ENCODE measurements at regions not wholly inside any gene's neighbourhood (a gene's known extent, or its start where the extent isn't known, plus 50 kb on each side); places are given as distances from the start of the nearest gene placed in this dataset.

DNA sequence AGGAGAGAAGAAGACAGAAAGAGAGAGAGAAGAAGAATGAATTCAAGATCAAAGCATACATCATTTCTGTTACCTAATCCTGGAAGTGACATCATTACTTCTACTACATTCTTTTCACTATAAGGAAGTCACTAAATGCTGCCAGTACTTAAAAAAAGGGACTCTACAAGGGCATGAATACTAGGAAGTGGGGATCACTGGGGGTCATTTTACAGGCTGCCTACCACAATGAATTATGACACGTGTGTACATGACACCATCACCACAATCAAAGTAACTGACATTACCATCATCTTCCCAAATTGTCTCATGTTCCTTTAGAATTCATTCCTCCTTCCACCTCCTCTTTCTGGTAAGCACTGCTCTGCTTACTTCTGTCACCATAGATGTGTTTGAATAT lies 227.0 kb downstream of the CPE start:
- Histone ChIP-seq H3K9me3 (ENCODE audit: control insufficient read depth, low read depth, low read length) (no peaks in the 10 kb centered on the region), H3K4me3 (ENCODE audit: control insufficient read depth in 2 of 3, extremely low read depth in 1 of 3, insufficient read depth in 2 of 3, low read depth in 1 of 3, low read length in 3 of 3) (no peak overlapping the region), H3K27ac (ENCODE audit: control insufficient read depth, insufficient read depth, low read length) (no peak overlapping the region), H3K27me3 (ENCODE audit: control insufficient read depth, extremely low read depth, insufficient read depth, low read length) (no peaks in the 10 kb centered on the region), H3K4me2 (ENCODE audit: control insufficient read depth, extremely low read depth, insufficient read depth, low read depth, low read length) (no peak overlapping the region), H3K4me1 (ENCODE audit: control insufficient read depth, extremely low read depth, insufficient read depth, low read length) (peaks cover 2% of the 10 kb centered on the region), H3K9me1 (ENCODE audit: control insufficient read depth, extremely low read depth, insufficient read depth, low read length) (no peaks in the 10 kb centered on the region), H3K79me2 (ENCODE audit: control insufficient read depth, insufficient read depth, low read length) (no peaks in the 10 kb centered on the region), H3K36me3 (ENCODE audit: control insufficient read depth in 2 of 2, extremely low read depth in 1 of 2, insufficient read depth in 2 of 2, low read length in 2 of 2) (no peaks in the 10 kb centered on the region), H2AFZ (ENCODE audit: control insufficient read depth, low read length) (no peak overlapping the region), H4K20me1 (ENCODE audit: control insufficient read depth, extremely low read depth, insufficient read depth, low read length) (no peaks in the 10 kb centered on the region), H3K9ac (ENCODE audit: control insufficient read depth, extremely low read depth, insufficient read depth, low read length) (no peak overlapping the region)
- dilution Hi-C loops (cut with MboI; ENCODE audit: extremely low pct_ligation_motif_present, low sequenced_read_pairs), result no loop called here
- no peak for TF ChIP-seq EZH2 (IDR thresholded peaks at IDR 0.05; ENCODE audit: low read length)
- TF ChIP-seq, protein P1, sequence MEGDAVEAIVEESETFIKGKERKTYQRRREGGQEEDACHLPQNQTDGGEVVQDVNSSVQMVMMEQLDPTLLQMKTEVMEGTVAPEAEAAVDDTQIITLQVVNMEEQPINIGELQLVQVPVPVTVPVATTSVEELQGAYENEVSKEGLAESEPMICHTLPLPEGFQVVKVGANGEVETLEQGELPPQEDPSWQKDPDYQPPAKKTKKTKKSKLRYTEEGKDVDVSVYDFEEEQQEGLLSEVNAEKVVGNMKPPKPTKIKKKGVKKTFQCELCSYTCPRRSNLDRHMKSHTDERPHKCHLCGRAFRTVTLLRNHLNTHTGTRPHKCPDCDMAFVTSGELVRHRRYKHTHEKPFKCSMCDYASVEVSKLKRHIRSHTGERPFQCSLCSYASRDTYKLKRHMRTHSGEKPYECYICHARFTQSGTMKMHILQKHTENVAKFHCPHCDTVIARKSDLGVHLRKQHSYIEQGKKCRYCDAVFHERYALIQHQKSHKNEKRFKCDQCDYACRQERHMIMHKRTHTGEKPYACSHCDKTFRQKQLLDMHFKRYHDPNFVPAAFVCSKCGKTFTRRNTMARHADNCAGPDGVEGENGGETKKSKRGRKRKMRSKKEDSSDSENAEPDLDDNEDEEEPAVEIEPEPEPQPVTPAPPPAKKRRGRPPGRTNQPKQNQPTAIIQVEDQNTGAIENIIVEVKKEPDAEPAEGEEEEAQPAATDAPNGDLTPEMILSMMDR (optimal IDR thresholded peaks at IDR 0.05 in 1 of 3, IDR thresholded peaks at IDR 0.05 in 1 of 3, conservative IDR thresholded peaks at IDR 0.05 in 1 of 3; ENCODE audit: extremely low read depth in 1 of 3, insufficient read depth in 2 of 3, low read length in 3 of 3), result no peak
- DNase-seq (ENCODE audit: low read depth, low spot score) (no peak), FAIRE-seq (no peak)

DNA sequence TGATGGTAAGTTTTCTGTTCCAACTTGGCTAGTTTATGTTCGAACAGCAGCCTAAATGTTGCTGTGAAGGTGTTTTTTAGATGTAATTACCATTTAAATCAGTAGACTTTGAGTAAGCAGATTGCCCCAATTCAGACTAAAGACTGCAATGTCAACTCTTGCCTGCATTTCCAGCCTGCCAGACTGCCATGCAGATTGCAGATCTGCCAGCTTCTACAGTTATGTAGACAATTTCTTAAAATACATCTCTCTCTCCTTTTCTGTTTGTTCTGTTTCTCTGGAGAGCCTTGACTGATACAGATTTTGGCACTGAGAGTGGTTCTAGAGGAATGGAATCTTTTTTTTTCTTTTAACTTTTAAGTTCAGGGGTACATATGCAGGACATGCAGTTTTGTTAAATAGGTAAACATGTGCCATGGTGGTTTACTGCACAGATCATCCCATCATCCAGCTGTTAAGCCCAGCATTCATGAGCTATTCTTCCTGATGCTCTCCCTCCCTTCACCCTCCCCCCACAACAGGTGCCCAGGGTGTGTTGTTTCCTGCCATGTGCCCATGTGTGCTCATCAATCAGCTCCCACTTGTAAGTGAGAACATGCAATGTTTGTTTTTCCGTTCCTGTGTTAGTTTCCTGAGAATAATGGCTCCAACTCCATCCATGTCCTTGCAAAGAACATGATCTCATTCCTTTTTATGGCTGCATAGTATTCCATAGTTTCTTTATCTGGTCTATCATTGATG lies 227.8 kb downstream of the CPE start:
- Histone ChIP-seq H3K27me3 (ENCODE audit: control insufficient read depth, extremely low read depth, insufficient read depth, low read length) (no peaks in the 10 kb centered on the region), H3K4me2 (ENCODE audit: control insufficient read depth, extremely low read depth, insufficient read depth, low read depth, low read length) (no peak overlapping the region)
- dilution Hi-C loops (cut with MboI; ENCODE audit: extremely low pct_ligation_motif_present, low sequenced_read_pairs), result no loop called here

More for the DNA sequence above, 227.8 kb downstream of the CPE start:
- no peaks in the 10 kb centered on the region for H3K9me1 ChIP-seq (ENCODE audit: control insufficient read depth, extremely low read depth, insufficient read depth, low read length)
- FAIRE-seq, result no peak
- no peaks in the 10 kb centered on the region for H3K9me3 ChIP-seq (ENCODE audit: control insufficient read depth, low read depth, low read length)
- no peak overlapping the region for H2AFZ ChIP-seq (ENCODE audit: control insufficient read depth, low read length)
- no peaks in the 10 kb centered on the region for H3K79me2 ChIP-seq (ENCODE audit: control insufficient read depth, insufficient read depth, low read length)
- no peaks in the 10 kb centered on the region for H3K36me3 ChIP-seq (ENCODE audit: control insufficient read depth in 2 of 2, extremely low read depth in 1 of 2, insufficient read depth in 2 of 2, low read length in 2 of 2)
- TF ChIP-seq, protein P1 (optimal IDR thresholded peaks at IDR 0.05 in 1 of 3, IDR thresholded peaks at IDR 0.05 in 1 of 3, conservative IDR thresholded peaks at IDR 0.05 in 1 of 3; ENCODE audit: extremely low read depth in 1 of 3, insufficient read depth in 2 of 3, low read length in 3 of 3), result no peak
- TF ChIP-seq EZH2 (IDR thresholded peaks at IDR 0.05; ENCODE audit: low read length), result no peak
- H3K4me1 ChIP-seq (ENCODE audit: control insufficient read depth, extremely low read depth, insufficient read depth, low read length), result peaks cover 2% of the 10 kb centered on the region
- H3K9ac ChIP-seq (ENCODE audit: control insufficient read depth, extremely low read depth, insufficient read depth, low read length), result no peak overlapping the region
- no peaks in the 10 kb centered on the region for H4K20me1 ChIP-seq (ENCODE audit: control insufficient read depth, extremely low read depth, insufficient read depth, low read length)
- no peak for DNase-seq (ENCODE audit: low read depth, low spot score)
- H3K27ac ChIP-seq (ENCODE audit: control insufficient read depth, insufficient read depth, low read length), result no peak overlapping the region
- no peak overlapping the region for H3K4me3 ChIP-seq (ENCODE audit: control insufficient read depth in 2 of 3, extremely low read depth in 1 of 3, insufficient read depth in 2 of 3, low read depth in 1 of 3, low read length in 3 of 3)
